ENCODE measurements at regions not wholly inside any gene's neighbourhood (a gene's known extent, or its start where the extent isn't known, plus 50 kb on each side); places are given as distances from the start of the nearest gene placed in this dataset.
A peak's percentile ranks its signal among the peaks of the same experiment; 100 is the strongest.

- H3K4me1 ChIP-seq (ENCODE audit: control insufficient read depth in 1 of 2, insufficient read depth in 2 of 2, low read length in 2 of 2): peaks cover 0 to 8% of the 10 kb centered on the region in 2 donors
- TF ChIP-seq CTCF (IDR thresholded peaks at IDR 0.05): no peak
- H3K79me2 ChIP-seq (ENCODE audit: insufficient read depth, low read length): no peaks in the 10 kb centered on the region
- Mint-ChIP-seq H3K27me3 (ENCODE audit: low read depth in 3 of 3) (peaks cover 1 to 6% (median 2%) of the 10 kb centered on the region in 3 donors), H3K27ac (peak overlapping the region in 3 of 7 donors; percentile 1 to 58 (median 13)), H3K4me3 (no peak overlapping the region), H3K36me3 (no peaks in the 10 kb centered on the region), H3K4me1 (peaks cover 8% of the 10 kb centered on the region), H3K9me3 (peaks cover 0 to 10% (median 6%) of the 10 kb centered on the region in 7 donors)
- DNase-seq: peak in 1 of 3 donors; percentile 9
- no peak overlapping the region for H2AFZ ChIP-seq (ENCODE audit: insufficient read depth, low read depth, low read length, poor library complexity, severe bottlenecking)
- 17% methylated on average over 4 of the region's 5 CpGs for WGBS (ENCODE audit: insufficient coverage)
- no peaks in the 10 kb centered on the region for H3K27me3 ChIP-seq (ENCODE audit: control insufficient read depth in 2 of 2, insufficient read depth in 2 of 2, low read length in 2 of 2)
- H3K4me3 ChIP-seq (replicated peaks in 1 of 3; ENCODE audit: low read depth in 2 of 3, low read length in 3 of 3): no peak overlapping the region
- H3K4me2 ChIP-seq (replicated peaks; ENCODE audit: extremely low read depth, low read length, poor library complexity, severe bottlenecking): no peak overlapping the region
- intact Hi-C loops (cut with micrococcal nuclease): no loop called here
- no peak overlapping the region for H3K9ac ChIP-seq (ENCODE audit: insufficient read depth, low read length, poor library complexity, severe bottlenecking)
- no peaks in the 10 kb centered on the region for H3K9me3 ChIP-seq (replicated peaks in 1 of 2; ENCODE audit: control insufficient read depth in 1 of 2, insufficient read depth in 1 of 2, low read length in 2 of 2)
- no peaks in the 10 kb centered on the region for H3K36me3 ChIP-seq (replicated peaks in 1 of 2; ENCODE audit: control insufficient read depth in 1 of 2, insufficient read depth in 2 of 2, low read length in 2 of 2)
- H4K20me1 ChIP-seq (ENCODE audit: insufficient read depth, low read length): no peaks in the 10 kb centered on the region
- H3K27ac ChIP-seq (ENCODE audit: low read depth in 1 of 2, low read length in 2 of 2): no peak overlapping the region
Measured at GRCh38 chr18:57915865-57916582, 112.9 kb upstream of the ATP8B1 start.

- Histone ChIP-seq H4K20me1 (ENCODE audit: insufficient read depth, low read length) (no peaks in the 10 kb centered on the region), H3K27me3 (ENCODE audit: control insufficient read depth in 2 of 2, insufficient read depth in 2 of 2, low read length in 2 of 2) (no peaks in the 10 kb centered on the region), H3K9ac (ENCODE audit: insufficient read depth, low read length, poor library complexity, severe bottlenecking) (no peak overlapping the region), H2AFZ (ENCODE audit: insufficient read depth, low read depth, low read length, poor library complexity, severe bottlenecking) (no peak overlapping the region), H3K4me3 (replicated peaks in 1 of 3; ENCODE audit: low read depth in 2 of 3, low read length in 3 of 3) (no peak overlapping the region), H3K36me3 (replicated peaks in 1 of 2; ENCODE audit: control insufficient read depth in 1 of 2, insufficient read depth in 2 of 2, low read length in 2 of 2) (no peaks in the 10 kb centered on the region), H3K27ac (ENCODE audit: low read depth in 1 of 2, low read length in 2 of 2) (no peak overlapping the region), H3K4me1 (ENCODE audit: control insufficient read depth in 1 of 2, insufficient read depth in 2 of 2, low read length in 2 of 2) (peaks cover 0 to 8% of the 10 kb centered on the region in 2 donors), H3K9me3 (replicated peaks in 1 of 2; ENCODE audit: control insufficient read depth in 1 of 2, insufficient read depth in 1 of 2, low read length in 2 of 2) (no peaks in the 10 kb centered on the region), H3K4me2 (replicated peaks; ENCODE audit: extremely low read depth, low read length, poor library complexity, severe bottlenecking) (no peak overlapping the region), H3K79me2 (ENCODE audit: insufficient read depth, low read length) (no peaks in the 10 kb centered on the region)
- Mint-ChIP-seq H3K27ac (no peak overlapping the region), H3K27me3 (ENCODE audit: low read depth in 3 of 3) (peaks cover 1 to 6% (median 2%) of the 10 kb centered on the region in 3 donors), H3K9me3 (peaks cover 0 to 10% (median 5%) of the 10 kb centered on the region in 7 donors), H3K4me3 (no peak overlapping the region), H3K36me3 (no peaks in the 10 kb centered on the region), H3K4me1 (peaks cover 6% of the 10 kb centered on the region)
- DNase-seq: no peak
- intact Hi-C loops (cut with micrococcal nuclease): no loop called here
- no peak for TF ChIP-seq CTCF (IDR thresholded peaks at IDR 0.05)
- WGBS (ENCODE audit: insufficient coverage): no CpG with 5 or more reads among the region's 2 CpGs
Measured at GRCh38 chr18:57915248-57915647, 112.1 kb upstream of the ATP8B1 start.
